ENCODE measurements at regions not wholly inside any gene's neighbourhood (a gene's known extent, or its start where the extent isn't known, plus 50 kb on each side); places are given as distances from the start of the nearest gene placed in this dataset.

GRCh38 chr20:6707321-6707831 is 60.1 kb upstream of the BMP2 start:
- H3K4me3 ChIP-seq, result no peak overlapping the region
- H3K36me3 ChIP-seq, result no peaks in the 10 kb centered on the region
- no peak for TF ChIP-seq CTCF (IDR thresholded peaks at IDR 0.05)
- intact Hi-C loops (cut with DNase I), result no loop called here
- no peaks in the 10 kb centered on the region for H3K27me3 ChIP-seq
- H3K27ac ChIP-seq, result peak overlapping the region in 1 of 2 donors; percentile 2
- H3K4me1 ChIP-seq, result peaks cover 0 to 31% of the 10 kb centered on the region in 2 donors
- DNase-seq (ENCODE audit: low spot score in 2 of 2), result no peak
- H3K9me3 ChIP-seq, result no peaks in the 10 kb centered on the region

- Histone ChIP-seq H3K27me3 (no peaks in the 10 kb centered on the region), H3K9me3 (no peaks in the 10 kb centered on the region), H3K36me3 (no peaks in the 10 kb centered on the region), H3K27ac (peak overlapping the region in 1 of 2 donors; percentile 86), H3K4me3 (no peak overlapping the region), H3K4me1 (peaks cover 0 to 31% of the 10 kb centered on the region in 2 donors)
- intact Hi-C loops (cut with DNase I), result no loop called here
- DNase-seq (ENCODE audit: low spot score in 2 of 2), result no peak
- TF ChIP-seq CTCF (IDR thresholded peaks at IDR 0.05), result no peak
Measured at GRCh38 chr20:6705926-6706548, 61.4 kb upstream of the BMP2 start.

- DNase-seq (ENCODE audit: low spot score in 2 of 2), result no peak
- intact Hi-C loops (cut with DNase I), result no loop called here
- Histone ChIP-seq H3K27ac (peak overlapping the region; percentile 86 to 90), H3K4me3 (no peak overlapping the region), H3K4me1 (peaks cover 0 to 30% of the 10 kb centered on the region in 2 donors), H3K27me3 (no peaks in the 10 kb centered on the region), H3K36me3 (no peaks in the 10 kb centered on the region), H3K9me3 (no peaks in the 10 kb centered on the region)
- TF ChIP-seq CTCF (IDR thresholded peaks at IDR 0.05), result no peak
Measured at GRCh38 chr20:6705106-6705766, 62.2 kb upstream of the BMP2 start.

- H3K9me3 ChIP-seq, result no peaks in the 10 kb centered on the region
- no peak overlapping the region for H3K4me3 ChIP-seq
- H3K27ac ChIP-seq, result peak overlapping the region; percentile 86 to 90
- intact Hi-C loops (cut with DNase I), result loop anchor here (1.0 to 5.0 kb wide), 3 partner anchors 63 to 437 kb away; partner anchors contain the start of gene BMP2
- no peak for DNase-seq (ENCODE audit: low spot score in 2 of 2)
- peaks cover 0 to 29% of the 10 kb centered on the region in 2 donors for H3K4me1 ChIP-seq
- no peak for TF ChIP-seq CTCF (IDR thresholded peaks at IDR 0.05)
- no peaks in the 10 kb centered on the region for H3K27me3 ChIP-seq
- H3K36me3 ChIP-seq, result no peaks in the 10 kb centered on the region
Measured at GRCh38 chr20:6704132-6704861, 63.2 kb upstream of the BMP2 start.

DNA sequence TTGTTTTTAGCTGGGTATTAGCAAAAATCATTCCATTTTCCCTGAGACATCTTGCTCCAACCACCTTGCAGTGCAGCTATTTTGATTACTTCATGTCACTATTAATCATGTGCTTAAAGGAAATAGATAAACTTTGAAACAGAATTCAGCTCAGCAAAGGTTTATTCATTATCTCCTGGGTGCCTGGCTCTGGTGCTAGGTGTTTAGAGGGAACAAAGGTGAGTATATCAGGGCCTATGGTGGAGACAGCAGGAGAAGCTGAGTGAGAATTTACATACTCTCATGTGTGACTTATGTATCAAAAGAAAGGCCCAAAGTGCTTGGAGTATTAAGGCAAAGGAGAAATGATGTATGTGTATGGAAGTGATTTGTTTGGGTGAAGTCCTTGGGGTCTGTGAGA is 63.8 kb upstream of the BMP2 start:
- no peaks in the 10 kb centered on the region for H3K27me3 ChIP-seq
- H3K4me1 ChIP-seq, result peaks cover 0 to 25% of the 10 kb centered on the region in 2 donors
- TF ChIP-seq CTCF (IDR thresholded peaks at IDR 0.05), result no peak
- H3K9me3 ChIP-seq, result no peaks in the 10 kb centered on the region
- H3K4me3 ChIP-seq, result no peak overlapping the region
- no peaks in the 10 kb centered on the region for H3K36me3 ChIP-seq
- DNase-seq (ENCODE audit: low spot score in 2 of 2), result no peak
- intact Hi-C loops (cut with DNase I), result loop anchor here (1.0 to 5.0 kb wide), 3 partner anchors 64 to 436 kb away; partner anchors contain the start of gene BMP2
- peak overlapping the region; percentile 86 to 90 for H3K27ac ChIP-seq
